OCI-LY1 (cell line): ENCODE measurements at regions not wholly inside any gene's neighbourhood (a gene's known extent, or its start where the extent isn't known, plus 50 kb on each side); places are given as distances from the start of the nearest gene placed in this dataset.

Source experiments
- EZH2 ChIP-seq: fragments of 200-600 bp; sonication (generic), shearing (Covaris generic); IDR thresholded peaks from 2 replicates; pipeline ENCODE4 v1.8.0; 2017; ENCODE audit warnings: borderline replicate concordance, mixed run types, mild to moderate bottlenecking, antibody characterized with exemption, low read length, moderate library complexity, mixed read lengths
- TF ChIP-seq, protein P1 (sequence below): fragments of 200-600 bp; sonication (generic), shearing (Covaris generic); IDR thresholded peaks from 2 replicates; pipeline ENCODE4 v1.5.1; 2017; ENCODE audit warnings: mild to moderate bottlenecking, antibody characterized with exemption, low read length, moderate library complexity, mixed read lengths

DNA sequence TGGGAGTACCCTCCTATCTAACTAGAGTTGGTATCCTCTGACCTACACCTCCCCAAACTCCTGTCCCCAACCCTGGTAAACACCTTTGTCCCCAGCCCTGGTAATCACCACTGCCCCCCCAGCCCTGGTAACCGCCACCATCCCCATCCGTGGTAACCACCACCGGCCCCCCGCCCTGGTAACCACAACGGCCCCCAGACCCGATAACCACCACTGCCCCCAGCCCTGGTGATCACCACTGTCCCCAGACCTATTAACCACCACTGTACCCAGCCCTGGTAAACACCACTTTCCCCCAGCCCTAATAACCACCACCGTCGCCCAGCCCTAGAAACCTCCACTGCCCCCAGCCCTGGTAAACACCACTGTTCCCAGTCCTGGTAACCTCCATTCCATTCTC, 820.2 kb upstream of the SALL3 start:
- TF ChIP-seq, protein P1, sequence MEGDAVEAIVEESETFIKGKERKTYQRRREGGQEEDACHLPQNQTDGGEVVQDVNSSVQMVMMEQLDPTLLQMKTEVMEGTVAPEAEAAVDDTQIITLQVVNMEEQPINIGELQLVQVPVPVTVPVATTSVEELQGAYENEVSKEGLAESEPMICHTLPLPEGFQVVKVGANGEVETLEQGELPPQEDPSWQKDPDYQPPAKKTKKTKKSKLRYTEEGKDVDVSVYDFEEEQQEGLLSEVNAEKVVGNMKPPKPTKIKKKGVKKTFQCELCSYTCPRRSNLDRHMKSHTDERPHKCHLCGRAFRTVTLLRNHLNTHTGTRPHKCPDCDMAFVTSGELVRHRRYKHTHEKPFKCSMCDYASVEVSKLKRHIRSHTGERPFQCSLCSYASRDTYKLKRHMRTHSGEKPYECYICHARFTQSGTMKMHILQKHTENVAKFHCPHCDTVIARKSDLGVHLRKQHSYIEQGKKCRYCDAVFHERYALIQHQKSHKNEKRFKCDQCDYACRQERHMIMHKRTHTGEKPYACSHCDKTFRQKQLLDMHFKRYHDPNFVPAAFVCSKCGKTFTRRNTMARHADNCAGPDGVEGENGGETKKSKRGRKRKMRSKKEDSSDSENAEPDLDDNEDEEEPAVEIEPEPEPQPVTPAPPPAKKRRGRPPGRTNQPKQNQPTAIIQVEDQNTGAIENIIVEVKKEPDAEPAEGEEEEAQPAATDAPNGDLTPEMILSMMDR: no peak
- TF ChIP-seq EZH2: no peak
